ENCODE measurements at regions not wholly inside any gene's neighbourhood (a gene's known extent, or its start where the extent isn't known, plus 50 kb on each side); places are given as distances from the start of the nearest gene placed in this dataset.

- Histone ChIP-seq H3K4me1 (no peaks in the 10 kb centered on the region), H3K36me3 (no peaks in the 10 kb centered on the region), H3K4me3 (no peak overlapping the region), H3K9me3 (no peaks in the 10 kb centered on the region), H3K27me3 (no peaks in the 10 kb centered on the region), H3K27ac (no peak overlapping the region)
- no peak for DNase-seq (ENCODE audit: low spot score in 2 of 2)
- TF ChIP-seq POLR2AphosphoS5 (IDR thresholded peaks at IDR 0.05) (no peak), CTCF (IDR thresholded peaks at IDR 0.05) (no peak)
- 91% methylated on average over 3 of the region's 3 CpGs for WGBS
These were observed 452.5 kb downstream of the GADD45G start for GRCh38 chr9:90057361-90057760.

DNA sequence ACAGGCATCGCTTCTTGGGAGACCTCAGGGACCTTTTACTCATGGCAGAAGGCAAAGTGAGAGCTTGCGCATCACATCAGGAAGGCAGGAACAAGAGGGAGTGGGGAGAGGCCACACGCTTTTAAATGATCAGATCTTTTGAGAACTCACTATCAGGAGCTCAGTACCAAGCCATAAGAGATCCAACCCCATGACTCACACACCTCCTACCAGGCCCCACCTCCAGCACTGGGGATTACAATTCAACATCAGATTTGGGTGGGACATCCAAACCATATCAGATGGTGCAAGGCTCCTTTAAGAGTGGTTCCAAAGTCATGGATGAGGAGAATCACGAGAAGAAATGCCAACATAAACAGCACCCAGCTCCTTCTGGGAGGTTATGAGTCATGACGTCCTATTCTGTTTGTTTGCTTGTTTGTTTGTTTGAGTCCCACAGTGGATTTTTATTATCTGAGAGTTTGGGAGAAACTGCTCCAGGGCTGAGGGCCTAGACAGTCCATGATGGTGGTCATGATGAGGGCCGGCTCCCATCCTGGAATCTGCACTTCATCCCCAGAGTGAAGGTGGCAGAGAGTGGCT, 453.5 kb downstream of the GADD45G start:
- no peak for DNase-seq (ENCODE audit: low spot score in 2 of 2)
- H3K4me3 ChIP-seq: no peak overlapping the region
- no peak overlapping the region for H3K27ac ChIP-seq
- H3K9me3 ChIP-seq: no peaks in the 10 kb centered on the region
- H3K27me3 ChIP-seq: no peaks in the 10 kb centered on the region
- WGBS: 77% methylated on average over 6 of the region's 6 CpGs
- TF ChIP-seq EP300 (IDR thresholded peaks at IDR 0.05) (no peak), POLR2A (IDR thresholded peaks at IDR 0.05) (no peak), POLR2AphosphoS5 (IDR thresholded peaks at IDR 0.05) (no peak), CTCF (IDR thresholded peaks at IDR 0.05) (no peak)
- no peaks in the 10 kb centered on the region for H3K36me3 ChIP-seq
- no peaks in the 10 kb centered on the region for H3K4me1 ChIP-seq

GRCh38 chr9:90059436-90059835, 454.6 kb downstream of the GADD45G start:
- DNase-seq (ENCODE audit: low spot score in 2 of 2): no peak
- no peak overlapping the region for H3K27ac ChIP-seq
- H3K4me3 ChIP-seq: no peak overlapping the region
- no peaks in the 10 kb centered on the region for H3K4me1 ChIP-seq
- TF ChIP-seq CTCF (IDR thresholded peaks at IDR 0.05) (no peak), POLR2A (IDR thresholded peaks at IDR 0.05) (no peak), EP300 (IDR thresholded peaks at IDR 0.05) (no peak), POLR2AphosphoS5 (IDR thresholded peaks at IDR 0.05) (no peak)
- H3K27me3 ChIP-seq: no peaks in the 10 kb centered on the region
- WGBS: 91% methylated on average over 8 of the region's 8 CpGs
- H3K36me3 ChIP-seq: no peaks in the 10 kb centered on the region
- no peaks in the 10 kb centered on the region for H3K9me3 ChIP-seq

DNA sequence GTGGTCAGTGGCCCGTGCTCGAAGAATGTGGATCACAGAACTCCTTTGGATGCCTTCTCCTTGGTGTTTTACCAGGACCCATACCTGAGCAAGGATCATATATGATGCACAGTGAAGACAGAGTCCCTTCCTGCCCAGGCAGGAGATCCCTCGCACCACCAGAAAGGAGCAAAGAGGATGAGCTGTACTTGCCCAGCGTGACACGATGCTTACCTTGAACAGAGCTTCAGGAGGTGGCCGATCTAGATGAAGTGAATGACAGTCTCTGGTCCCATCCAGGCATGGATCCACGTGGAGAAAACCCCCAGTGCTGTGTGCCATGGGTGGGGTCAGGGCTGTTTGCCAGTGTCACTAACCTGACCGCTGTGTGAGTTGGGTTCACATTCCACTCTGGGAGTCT, 455.4 kb downstream of the GADD45G start:
- Histone ChIP-seq H3K27me3 (no peaks in the 10 kb centered on the region), H3K27ac (no peak overlapping the region), H3K36me3 (no peaks in the 10 kb centered on the region), H3K4me3 (no peak overlapping the region), H3K4me1 (no peaks in the 10 kb centered on the region), H3K9me3 (no peaks in the 10 kb centered on the region)
- WGBS: 76% methylated on average over 8 of the region's 8 CpGs
- TF ChIP-seq POLR2AphosphoS5 (IDR thresholded peaks at IDR 0.05) (no peak), POLR2A (IDR thresholded peaks at IDR 0.05) (no peak), CTCF (IDR thresholded peaks at IDR 0.05) (no peak), EP300 (IDR thresholded peaks at IDR 0.05) (no peak)
- no peak for DNase-seq (ENCODE audit: low spot score in 2 of 2)

- no peak overlapping the region for H3K4me3 ChIP-seq
These were observed 456.4 kb downstream of the GADD45G start for GRCh38 chr9:90061187-90061586.

More at GRCh38 chr9:90061187-90061586, 456.4 kb downstream of the GADD45G start:
- TF ChIP-seq POLR2A (IDR thresholded peaks at IDR 0.05): no peak
- no peak for TF ChIP-seq POLR2AphosphoS5 (IDR thresholded peaks at IDR 0.05)
- no peak for TF ChIP-seq CTCF (IDR thresholded peaks at IDR 0.05)
- TF ChIP-seq EP300 (IDR thresholded peaks at IDR 0.05): no peak
- Histone ChIP-seq H3K9me3 (no peaks in the 10 kb centered on the region), H3K4me1 (no peaks in the 10 kb centered on the region), H3K27ac (no peak overlapping the region), H3K27me3 (no peaks in the 10 kb centered on the region), H3K36me3 (no peaks in the 10 kb centered on the region)
- DNase-seq (ENCODE audit: low spot score in 2 of 2): no peak
- 83% methylated on average over 1 of the region's 1 CpG for WGBS

Measured in suprapubic skin (tissue), 4 donors.